Immature natural killer cell (primary cell): ENCODE measurements at regions not wholly inside any gene's neighbourhood (a gene's known extent, or its start where the extent isn't known, plus 50 kb on each side); places are given as distances from the start of the nearest gene placed in this dataset.

Experiments
- DNase-seq, 3 donors: peaks; one replicate each; pipeline ENCODE4 v3.0.0; 2022; ENCODE audit warnings: mixed read lengths in 1 of 3
- H3K27ac Mint-ChIP-seq, 6 donors: one replicate each; pipeline ENCODE4 v1.8.0; 2020; ENCODE audit warnings: mixed read lengths in 6 of 6, mild to moderate bottlenecking in 5 of 6, inconsistent platforms in 4 of 6, moderate library complexity in 3 of 6
- H3K27me3 Mint-ChIP-seq, 3 donors: one replicate each; pipeline ENCODE4 v1.8.0; 2020 to 2021; ENCODE audit warnings: low read depth in 3 of 3, mild to moderate bottlenecking in 3 of 3, mixed read lengths in 3 of 3, moderate library complexity in 3 of 3, inconsistent platforms in 1 of 3
- H3K36me3 Mint-ChIP-seq, 3 donors: one replicate each; pipeline ENCODE4 v1.8.0; 2020; ENCODE audit warnings: mixed read lengths in 3 of 3, inconsistent platforms in 2 of 3, mild to moderate bottlenecking in 2 of 3
- H3K4me1 Mint-ChIP-seq, 2 donors: one replicate each; pipeline ENCODE4 v1.8.0; 2020; ENCODE audit warnings: inconsistent platforms in 2 of 2, mild to moderate bottlenecking in 2 of 2, mixed read lengths in 2 of 2, moderate library complexity in 1 of 2
- H3K4me3 Mint-ChIP-seq, 5 donors: one replicate each; pipeline ENCODE4 v1.8.0; 2020; ENCODE audit warnings: mild to moderate bottlenecking in 5 of 5, mixed read lengths in 5 of 5, inconsistent platforms in 3 of 5, moderate library complexity in 3 of 5
- H3K9me3 Mint-ChIP-seq, 6 donors: one replicate each; pipeline ENCODE4 v1.8.0; 2020; ENCODE audit warnings: mild to moderate bottlenecking in 6 of 6, mixed read lengths in 6 of 6, inconsistent platforms in 4 of 6, moderate library complexity in 3 of 6

DNA sequence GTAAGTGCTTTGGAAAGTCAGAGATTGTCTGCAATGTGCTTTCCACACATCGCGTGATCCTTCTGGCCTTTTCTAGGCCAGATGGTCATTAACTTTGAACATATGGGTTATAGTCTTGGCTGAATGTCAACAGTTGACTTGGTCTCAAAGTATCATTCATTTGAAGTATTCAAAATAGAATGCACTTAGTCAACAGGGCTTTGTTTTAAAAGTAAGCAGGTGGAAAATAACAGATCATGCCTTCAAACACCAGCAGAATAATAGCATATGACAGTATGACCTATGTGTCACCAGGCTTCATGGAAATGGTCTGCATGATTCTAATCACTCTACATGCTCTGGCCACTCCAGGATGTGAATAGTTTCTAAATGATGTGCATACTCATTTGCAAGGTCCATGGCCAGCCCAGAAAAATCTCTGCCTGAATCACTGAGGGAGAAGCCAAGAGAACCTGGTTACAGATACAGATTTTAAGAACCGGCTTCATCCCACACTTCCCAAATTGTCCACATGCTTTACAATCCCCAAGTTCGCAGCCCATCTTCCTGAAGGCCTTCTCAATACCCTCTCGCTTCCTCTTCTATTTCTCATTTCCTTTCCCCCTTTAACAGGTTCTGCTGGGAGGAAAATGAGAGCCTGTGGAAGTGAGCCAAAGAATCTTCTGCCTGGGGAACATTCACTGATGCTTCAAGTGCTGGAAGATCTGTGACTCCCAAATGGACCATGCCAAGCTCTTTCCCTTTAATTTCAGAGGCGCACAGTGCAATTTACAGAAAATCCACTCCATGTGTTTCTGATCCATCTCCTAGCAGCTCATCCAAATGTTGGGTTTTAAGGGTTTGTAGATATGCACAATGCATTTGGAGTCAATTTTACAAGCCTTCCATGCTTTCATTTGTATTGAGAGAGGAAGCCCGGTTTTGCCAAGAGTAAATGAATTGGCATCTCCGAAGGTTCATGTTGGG lies 122.8 kb upstream of the GDF10 start:
- Mint-ChIP-seq H3K27me3 (peaks cover 0 to 4% (median 3%) of the 10 kb centered on the region in 3 donors), H3K4me1 (no peaks in the 10 kb centered on the region), H3K4me3 (no peak overlapping the region), H3K9me3 (no peaks in the 10 kb centered on the region), H3K36me3 (no peaks in the 10 kb centered on the region), H3K27ac (no peak overlapping the region)
- no peak for DNase-seq

DNA sequence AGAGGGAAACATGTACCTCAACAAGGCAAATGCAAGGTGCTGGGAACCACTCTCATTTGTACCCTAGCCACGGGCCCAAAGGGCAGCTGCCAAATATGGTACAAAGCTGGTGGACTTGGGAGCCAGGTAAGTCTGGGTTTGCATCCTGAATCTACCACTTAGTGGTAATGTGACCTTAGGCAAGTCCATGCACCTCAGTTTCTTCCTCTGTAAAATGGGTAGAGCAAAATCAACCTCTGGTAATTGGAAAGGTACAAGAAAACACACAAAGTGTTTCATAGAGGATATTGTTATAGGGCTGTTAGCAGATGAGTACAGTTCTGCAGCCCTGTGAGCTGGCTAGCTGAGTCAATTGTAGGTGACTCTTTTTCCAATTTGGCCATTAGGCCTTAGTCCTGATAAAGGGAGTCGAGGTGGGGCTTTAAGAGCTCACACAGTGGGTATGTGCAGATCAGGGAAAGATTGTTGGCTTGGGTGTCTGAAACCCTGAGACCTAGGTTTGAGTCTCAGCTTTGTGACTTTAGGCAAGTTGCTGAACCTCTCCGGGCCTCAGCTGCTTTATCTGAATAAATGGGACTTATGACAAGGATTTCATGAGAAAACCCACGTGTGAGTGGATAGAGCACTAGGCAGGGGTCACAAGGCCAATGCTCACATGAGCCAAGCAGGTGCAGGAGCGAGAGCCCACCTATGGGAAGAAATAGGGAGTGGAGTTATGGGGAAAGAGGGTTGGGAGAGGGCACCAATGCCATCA lies 121.3 kb upstream of the GDF10 start:
- peaks cover 0 to 4% (median 3%) of the 10 kb centered on the region in 3 donors for H3K27me3 Mint-ChIP-seq
- no peaks in the 10 kb centered on the region for H3K9me3 Mint-ChIP-seq
- H3K4me1 Mint-ChIP-seq = no peaks in the 10 kb centered on the region

DNA sequence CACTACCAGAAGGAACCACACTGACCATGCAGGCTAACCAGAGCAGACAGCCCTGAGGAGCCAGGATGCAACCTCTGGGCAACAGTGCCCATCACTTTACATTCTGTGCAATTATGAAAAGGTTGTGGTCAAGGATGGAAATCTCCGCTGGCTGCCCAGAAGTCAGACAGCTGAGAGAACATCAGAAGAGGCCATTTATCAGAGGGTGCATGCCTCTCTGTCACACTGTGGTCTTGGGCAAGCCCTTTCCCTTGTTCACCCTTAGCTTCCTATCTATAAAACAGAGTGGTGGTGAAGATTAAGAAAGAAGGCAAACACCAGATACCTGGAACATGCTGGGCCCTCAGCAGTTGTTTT lies 120.7 kb upstream of the GDF10 start:
- Mint-ChIP-seq H3K27ac (no peak overlapping the region), H3K4me3 (no peak overlapping the region), H3K9me3 (no peaks in the 10 kb centered on the region), H3K4me1 (no peaks in the 10 kb centered on the region), H3K27me3 (peaks cover 0 to 4% (median 3%) of the 10 kb centered on the region in 3 donors), H3K36me3 (no peaks in the 10 kb centered on the region)
- DNase-seq = peak in 2 of 3 donors; percentile 15 to 22

More for the DNA sequence above, 121.3 kb upstream of the GDF10 start:
- Mint-ChIP-seq H3K4me3 (no peak overlapping the region), H3K36me3 (no peaks in the 10 kb centered on the region), H3K27ac (no peak overlapping the region)
- DNase-seq = no peak

DNA sequence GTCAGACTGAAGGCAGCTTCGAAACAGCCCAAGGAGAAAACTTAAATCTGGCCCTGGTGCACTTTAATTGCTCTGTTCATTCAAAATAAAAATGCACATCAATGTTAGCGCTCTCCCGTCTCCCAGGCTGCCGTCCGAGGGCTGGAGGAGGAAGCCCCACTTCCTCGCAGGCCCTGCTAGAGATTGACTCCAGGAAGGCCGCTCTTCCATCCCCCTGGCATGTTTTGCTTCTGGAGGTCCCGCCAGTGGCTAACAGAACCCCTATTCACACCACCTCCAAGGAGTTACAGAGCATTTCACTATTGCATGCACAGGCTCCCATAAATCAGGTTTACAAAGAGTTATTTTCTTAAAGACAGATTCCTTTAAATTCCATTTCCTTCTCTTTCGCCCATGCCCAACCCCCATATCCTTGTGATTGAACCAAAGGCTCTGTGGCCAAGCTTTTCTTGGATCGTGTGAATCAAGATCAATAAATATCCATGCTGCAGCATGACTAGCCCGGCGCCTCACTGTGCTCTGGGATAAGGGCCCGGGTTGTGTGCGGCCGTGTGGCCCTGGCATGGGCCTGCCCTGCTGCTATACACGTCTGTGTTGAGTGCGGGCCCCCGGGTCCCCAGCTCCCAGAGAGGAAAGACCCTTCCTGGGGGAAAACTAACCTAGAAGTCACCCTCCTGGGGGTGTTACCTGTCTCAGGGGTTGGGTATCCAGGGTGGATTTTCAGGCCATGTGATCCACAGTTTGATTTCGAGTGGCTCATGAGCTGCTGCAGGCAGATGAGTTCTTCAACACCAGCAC lies 118.7 kb upstream of the GDF10 start:
- Mint-ChIP-seq H3K4me3 (no peak overlapping the region), H3K27me3 (peaks cover 0 to 3% (median 3%) of the 10 kb centered on the region in 3 donors), H3K36me3 (no peaks in the 10 kb centered on the region), H3K27ac (no peak overlapping the region), H3K9me3 (no peaks in the 10 kb centered on the region), H3K4me1 (no peaks in the 10 kb centered on the region)
- DNase-seq = no peak

DNA sequence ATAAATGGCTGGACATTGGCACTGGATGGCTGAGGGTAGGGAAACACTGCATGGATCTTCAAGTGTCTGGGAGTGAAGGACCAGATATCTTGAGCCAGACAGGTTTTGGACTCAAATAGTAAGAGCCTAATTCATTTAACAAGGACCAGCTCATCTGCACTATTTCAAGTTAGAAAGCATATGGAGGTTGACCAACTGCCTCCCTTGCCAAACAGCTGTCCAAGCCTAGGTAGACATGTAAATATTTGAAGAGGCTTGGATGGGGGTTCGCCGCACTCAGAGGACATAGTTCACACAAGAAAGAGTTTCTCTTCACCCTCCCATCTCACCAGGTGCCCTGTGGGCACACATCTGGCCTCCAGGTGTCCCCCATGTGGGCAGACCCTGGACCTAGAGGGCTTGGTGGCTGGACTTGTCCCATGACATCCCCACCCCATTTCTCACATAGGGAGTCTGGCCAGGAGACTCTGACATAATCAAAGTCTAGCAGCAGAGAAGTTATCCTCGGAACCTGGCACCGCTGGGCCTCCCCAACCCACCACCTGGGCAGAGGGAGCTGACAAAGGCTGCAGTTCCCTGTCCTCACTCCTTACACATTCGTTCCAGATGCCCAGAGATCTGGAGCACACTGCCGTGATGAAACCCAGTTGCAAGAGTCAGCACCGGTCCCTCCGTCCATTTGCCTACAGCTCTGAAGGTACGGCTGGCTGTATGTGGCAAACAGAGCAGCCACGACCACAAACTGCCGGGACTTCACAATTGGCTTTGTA lies 116.9 kb upstream of the GDF10 start:
- Mint-ChIP-seq H3K4me3 (no peak overlapping the region), H3K36me3 (no peaks in the 10 kb centered on the region), H3K4me1 (no peaks in the 10 kb centered on the region), H3K27ac (no peak overlapping the region), H3K9me3 (no peaks in the 10 kb centered on the region), H3K27me3 (peaks cover 0 to 2% (median under 1%) of the 10 kb centered on the region in 3 donors)
- no peak for DNase-seq

DNA sequence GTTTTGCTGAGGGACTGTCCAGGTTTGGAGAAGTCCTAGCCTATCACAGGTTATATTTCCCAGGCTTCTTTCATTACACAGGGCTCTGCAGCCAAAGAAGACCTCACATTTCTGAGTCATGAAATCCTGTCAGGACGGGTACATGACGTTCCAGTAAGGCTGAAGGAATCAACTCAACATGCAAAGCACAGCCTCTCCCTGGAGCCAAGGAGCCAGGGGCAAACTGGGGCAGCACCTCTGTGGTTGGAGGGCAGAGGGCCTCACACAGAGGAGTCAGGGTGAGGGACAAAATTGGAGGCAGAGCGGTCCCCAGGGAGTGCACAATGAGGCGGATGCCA lies 116.3 kb upstream of the GDF10 start:
- Mint-ChIP-seq H3K4me1 (no peaks in the 10 kb centered on the region), H3K9me3 (no peaks in the 10 kb centered on the region), H3K4me3 (no peak overlapping the region), H3K27me3 (peaks cover 0 to 2% (median 2%) of the 10 kb centered on the region in 3 donors), H3K36me3 (no peaks in the 10 kb centered on the region), H3K27ac (no peak overlapping the region)
- no peak for DNase-seq

DNA sequence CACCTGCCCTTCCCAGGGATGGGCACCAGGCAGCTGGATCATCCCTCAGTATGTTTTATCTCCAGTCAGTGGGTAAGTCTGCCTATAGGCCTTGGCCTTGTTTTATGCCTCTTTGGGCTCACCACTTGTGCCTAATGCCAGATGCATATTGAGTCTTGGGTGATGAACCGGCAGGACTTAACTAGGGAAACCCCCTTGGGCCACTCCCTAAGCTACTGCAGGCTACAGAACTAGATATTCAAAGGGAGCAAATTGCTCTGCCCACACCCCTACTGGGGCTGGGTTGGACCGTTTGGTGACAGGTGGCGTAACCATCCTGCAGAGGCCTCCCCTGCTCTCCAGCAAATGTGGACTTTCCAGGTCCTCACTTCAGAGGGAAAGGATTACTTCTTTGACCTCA lies 115.7 kb upstream of the GDF10 start:
- Mint-ChIP-seq H3K4me1 (no peaks in the 10 kb centered on the region), H3K4me3 (no peak overlapping the region), H3K36me3 (no peaks in the 10 kb centered on the region), H3K27ac (no peak overlapping the region), H3K9me3 (no peaks in the 10 kb centered on the region), H3K27me3 (peaks cover 0 to 4% (median 2%) of the 10 kb centered on the region in 3 donors)
- DNase-seq = no peak

DNA sequence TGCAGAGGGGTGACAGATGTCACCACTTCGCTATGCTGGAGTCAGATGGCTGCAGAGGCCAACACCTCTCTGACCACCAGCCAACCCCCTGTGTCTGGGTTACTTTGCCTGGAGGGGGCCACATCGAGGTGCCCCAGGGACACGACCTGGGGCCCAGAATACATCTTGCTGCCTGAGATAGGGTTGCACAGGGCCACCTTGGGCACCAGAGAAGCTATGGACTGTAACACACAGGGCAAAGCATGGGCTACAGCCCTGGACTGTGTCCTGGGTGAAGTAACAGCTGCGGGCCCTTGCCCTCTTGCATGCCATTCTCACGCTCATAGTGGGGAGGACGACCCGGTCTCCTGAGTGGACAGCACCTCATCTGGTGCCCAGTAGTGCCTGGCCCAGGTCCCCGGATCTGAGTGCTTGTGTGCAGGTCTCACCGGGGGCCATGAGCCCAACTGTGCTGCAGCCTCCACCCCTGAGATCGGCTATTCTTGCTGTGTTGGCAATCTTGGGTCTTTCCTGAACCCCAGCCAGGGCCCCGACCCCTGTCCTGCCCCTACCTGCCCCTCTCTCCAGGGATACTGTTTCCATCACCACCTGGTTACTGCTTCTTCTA lies 115.2 kb upstream of the GDF10 start:
- H3K36me3 Mint-ChIP-seq = no peaks in the 10 kb centered on the region
- DNase-seq = no peak
- H3K4me3 Mint-ChIP-seq = no peak overlapping the region
- no peaks in the 10 kb centered on the region for H3K4me1 Mint-ChIP-seq
- no peak overlapping the region for H3K27ac Mint-ChIP-seq
- H3K9me3 Mint-ChIP-seq = no peaks in the 10 kb centered on the region
- peaks cover 0 to 4% (median 4%) of the 10 kb centered on the region in 3 donors for H3K27me3 Mint-ChIP-seq

DNA sequence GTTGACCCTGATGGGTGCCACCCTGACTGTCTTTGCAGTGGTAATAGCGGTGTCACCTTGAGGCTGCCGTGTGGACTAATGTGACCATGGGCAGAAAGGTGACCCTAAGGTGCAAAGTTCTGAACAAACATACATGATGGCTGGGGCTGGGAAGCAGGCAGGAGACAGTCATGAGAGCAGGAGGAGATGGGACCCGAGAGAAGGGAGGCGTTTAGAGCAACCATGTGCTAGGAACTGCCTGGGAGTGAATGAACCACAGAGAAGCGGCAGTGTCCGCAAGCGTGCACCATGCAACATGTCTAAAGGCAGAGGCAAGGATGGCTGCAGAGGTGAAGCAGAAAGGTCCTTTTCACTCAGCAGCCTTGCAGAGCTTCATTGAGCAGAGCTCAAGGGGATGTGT lies 113.1 kb upstream of the GDF10 start:
- Mint-ChIP-seq H3K4me1 (no peaks in the 10 kb centered on the region), H3K9me3 (no peaks in the 10 kb centered on the region), H3K36me3 (no peaks in the 10 kb centered on the region), H3K27ac (no peak overlapping the region), H3K27me3 (peaks cover 0 to 4% (median 4%) of the 10 kb centered on the region in 3 donors), H3K4me3 (no peak overlapping the region)
- DNase-seq = no peak

DNA sequence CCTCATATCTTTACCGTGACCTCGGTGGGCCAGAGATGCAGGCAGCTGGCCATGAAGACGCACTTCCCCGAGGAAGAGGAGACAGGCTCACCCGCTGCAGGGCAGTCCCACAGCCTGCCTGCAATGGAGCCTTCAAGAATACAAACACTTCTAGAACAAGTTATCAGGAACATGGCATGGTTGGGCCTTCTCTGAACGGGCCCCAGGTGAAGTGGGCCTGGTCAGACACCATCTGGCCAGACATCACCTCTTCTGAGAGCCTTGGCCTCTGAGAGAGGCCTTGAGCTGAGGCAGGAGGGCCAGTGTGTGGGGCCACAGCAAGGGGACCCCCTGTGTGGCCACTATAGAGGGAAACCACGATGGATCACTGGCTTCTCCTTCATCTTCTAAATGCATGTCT lies 112.4 kb upstream of the GDF10 start:
- no peaks in the 10 kb centered on the region for H3K4me1 Mint-ChIP-seq
- no peak for DNase-seq
- H3K27ac Mint-ChIP-seq = no peak overlapping the region
- no peak overlapping the region for H3K4me3 Mint-ChIP-seq
- H3K36me3 Mint-ChIP-seq = no peaks in the 10 kb centered on the region
- no peaks in the 10 kb centered on the region for H3K9me3 Mint-ChIP-seq
- peaks cover 0 to 4% (median 4%) of the 10 kb centered on the region in 3 donors for H3K27me3 Mint-ChIP-seq

DNA sequence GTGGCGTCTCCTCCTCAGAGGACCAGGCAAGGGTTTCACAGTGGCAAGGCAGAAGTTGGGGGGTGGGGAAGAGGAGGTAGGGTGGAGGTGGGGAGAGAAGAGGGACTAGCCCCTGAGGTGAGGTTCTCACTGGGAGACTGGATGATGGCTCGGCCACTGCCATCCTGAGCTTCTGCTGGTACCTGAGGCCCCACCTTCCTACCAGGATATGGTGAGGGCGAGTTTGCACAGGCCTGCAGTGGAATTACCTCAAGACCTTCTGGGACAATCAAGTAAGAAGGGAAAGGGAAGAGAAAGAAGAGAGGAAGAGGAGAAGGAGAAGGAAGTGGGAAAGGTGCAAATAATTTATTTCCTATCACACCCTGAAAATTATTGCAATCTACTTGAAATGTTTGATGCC lies 111.8 kb upstream of the GDF10 start:
- Mint-ChIP-seq H3K9me3 (no peaks in the 10 kb centered on the region), H3K36me3 (no peaks in the 10 kb centered on the region), H3K27me3 (peaks cover 0 to 4% (median 4%) of the 10 kb centered on the region in 3 donors), H3K4me3 (no peak overlapping the region), H3K4me1 (no peaks in the 10 kb centered on the region), H3K27ac (no peak overlapping the region)
- no peak for DNase-seq

DNA sequence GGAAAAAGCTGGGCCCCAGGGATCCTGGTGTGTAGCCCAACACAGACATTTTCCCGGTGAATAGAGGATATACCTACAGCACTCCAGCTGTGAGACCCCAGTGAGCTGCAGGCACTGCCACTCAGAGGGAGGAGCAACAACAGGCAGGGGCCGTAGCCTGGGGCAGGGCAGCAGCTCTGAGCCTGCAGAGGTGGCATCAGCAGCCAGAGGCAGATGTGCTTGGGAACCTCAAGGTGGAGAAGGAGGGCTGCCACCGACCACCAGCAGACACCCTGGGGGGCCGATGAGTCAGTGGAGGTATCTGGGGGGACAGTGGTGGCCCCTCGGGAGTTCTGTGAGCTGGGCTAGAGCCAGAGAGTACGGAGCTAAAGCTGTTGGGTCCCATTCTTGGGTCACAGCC lies 110.2 kb upstream of the GDF10 start:
- no peaks in the 10 kb centered on the region for H3K36me3 Mint-ChIP-seq
- H3K4me1 Mint-ChIP-seq = no peaks in the 10 kb centered on the region
- H3K27ac Mint-ChIP-seq = no peak overlapping the region
- no peaks in the 10 kb centered on the region for H3K9me3 Mint-ChIP-seq
- no peak overlapping the region for H3K4me3 Mint-ChIP-seq
- H3K27me3 Mint-ChIP-seq = peaks cover 0 to 4% (median 4%) of the 10 kb centered on the region in 3 donors
- DNase-seq = no peak

DNA sequence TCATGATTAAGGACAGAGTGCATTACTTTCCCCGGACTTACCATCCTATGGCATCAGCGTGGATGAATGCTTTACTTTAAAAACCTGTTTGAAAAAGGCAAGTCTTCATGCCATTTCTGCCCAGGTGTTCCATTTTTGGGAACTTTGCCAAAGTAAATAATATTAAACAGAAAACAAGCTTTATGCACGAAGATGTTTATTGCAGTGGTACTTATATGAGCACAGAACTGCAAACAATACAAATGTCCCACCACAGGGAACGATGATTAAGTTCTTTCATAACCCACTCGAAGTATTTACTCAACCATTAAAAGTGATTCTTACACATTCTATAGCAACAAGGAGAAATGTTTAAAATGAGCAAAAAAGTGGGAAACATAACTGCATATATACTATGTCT lies 109.7 kb upstream of the GDF10 start:
- peaks cover 0 to 2% (median 0%) of the 10 kb centered on the region in 6 donors for H3K9me3 Mint-ChIP-seq
- H3K27me3 Mint-ChIP-seq = peaks cover 0 to 4% (median 4%) of the 10 kb centered on the region in 3 donors
- DNase-seq = no peak
- H3K4me3 Mint-ChIP-seq = no peak overlapping the region
- H3K27ac Mint-ChIP-seq = no peak overlapping the region
- H3K4me1 Mint-ChIP-seq = no peaks in the 10 kb centered on the region
- no peaks in the 10 kb centered on the region for H3K36me3 Mint-ChIP-seq
